ENCODE measurements at regions not wholly inside any gene's neighbourhood (a gene's known extent, or its start where the extent isn't known, plus 50 kb on each side); places are given as distances from the start of the nearest gene placed in this dataset.

DNA sequence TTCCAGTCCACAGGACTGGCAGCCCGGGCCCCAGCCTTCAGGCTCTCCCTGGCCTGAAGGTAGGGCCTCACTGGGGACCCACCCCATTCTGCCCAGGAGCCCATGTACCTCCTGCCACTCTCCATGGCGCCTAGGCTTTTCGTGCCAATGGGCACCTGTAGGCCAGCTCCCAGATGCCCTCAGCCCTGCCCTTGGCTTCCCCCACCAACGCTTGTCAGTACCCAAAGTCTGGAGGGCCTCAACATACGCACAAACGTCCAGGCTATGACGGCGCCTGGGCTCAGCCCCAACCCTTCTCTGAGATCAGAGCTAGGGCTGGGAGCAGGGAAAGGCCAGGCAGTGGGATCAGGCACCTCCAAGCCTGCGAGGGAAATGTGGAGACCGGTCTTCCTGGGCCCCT lies 816.9 kb upstream of the LUZP2 start:
- DNase-seq (ENCODE audit: low read depth): no peak
- no peak overlapping the region for H3K4me3 ChIP-seq (ENCODE audit: low read length)
- TF ChIP-seq CTCF (conservative IDR thresholded peaks at IDR 0.05; ENCODE audit: low read depth, low read length): no peak

DNA sequence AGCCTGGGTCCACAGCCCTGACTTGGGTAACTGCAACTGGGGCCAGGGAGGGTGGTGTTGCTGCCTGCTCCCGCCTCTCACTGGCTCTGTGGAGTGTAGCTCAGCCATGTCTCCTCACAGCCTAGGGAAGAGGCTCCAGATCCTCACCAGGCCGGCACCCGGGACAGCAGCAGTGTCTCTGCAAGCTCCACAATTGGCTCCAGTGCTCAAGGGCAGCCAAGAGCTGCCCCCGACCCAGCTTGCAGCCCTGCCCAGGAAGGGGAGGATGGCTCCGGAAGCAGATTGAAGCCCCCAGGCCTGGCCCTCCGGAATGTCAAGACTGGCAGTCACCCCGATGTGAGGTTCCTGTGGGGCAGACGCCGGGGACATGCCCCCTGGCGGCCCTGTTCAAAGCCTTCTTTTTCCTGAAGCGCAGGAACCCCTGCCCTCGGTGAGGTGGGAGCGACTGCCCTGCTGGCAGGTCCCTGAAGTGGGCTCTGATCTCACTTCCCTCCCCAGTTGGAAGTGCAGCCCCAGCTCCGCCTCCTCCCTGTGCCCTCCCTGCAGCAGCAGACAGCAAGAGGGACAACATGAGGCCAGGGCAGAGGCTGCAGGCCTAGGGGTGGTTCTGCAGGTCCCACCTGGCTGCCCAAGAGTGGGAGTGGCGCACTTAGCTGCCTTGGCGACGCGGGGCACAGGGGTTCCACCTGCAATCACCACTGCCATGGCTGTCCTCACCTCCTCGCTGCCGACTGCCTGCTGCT lies 816.2 kb upstream of the LUZP2 start:
- DNase-seq (ENCODE audit: low read depth): no peak
- no peak for TF ChIP-seq CTCF (conservative IDR thresholded peaks at IDR 0.05; ENCODE audit: low read depth, low read length)
- no peak overlapping the region for H3K4me3 ChIP-seq (ENCODE audit: low read length)

GRCh38 chr11:23684701-23685100 lies 812.2 kb upstream of the LUZP2 start:
- DNase-seq (ENCODE audit: low read depth): no peak
- TF ChIP-seq CTCF (conservative IDR thresholded peaks at IDR 0.05; ENCODE audit: low read depth, low read length): no peak
- H3K4me3 ChIP-seq (ENCODE audit: low read length): no peak overlapping the region

DNA sequence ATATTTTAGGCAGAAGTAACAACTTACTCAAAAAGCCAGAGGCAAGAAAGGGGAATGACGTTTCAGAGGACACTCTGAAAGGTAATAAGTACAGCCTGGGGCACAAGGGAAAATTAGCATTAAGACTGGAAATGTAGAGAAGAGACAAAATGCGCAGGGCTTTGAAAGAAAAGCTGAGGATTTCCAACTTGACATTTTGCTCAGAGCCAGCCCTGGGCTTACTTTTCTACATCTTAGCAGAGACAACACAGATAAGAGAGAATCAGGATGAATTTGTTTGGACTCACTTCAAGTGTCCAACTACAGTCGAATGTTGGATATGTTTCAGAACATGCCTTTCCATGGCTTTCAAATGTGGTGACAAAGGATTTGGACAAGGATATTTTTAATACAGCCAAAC lies 808.9 kb upstream of the LUZP2 start:
- H3K4me3 ChIP-seq (ENCODE audit: low read length): no peak overlapping the region
- DNase-seq (ENCODE audit: low read depth): no peak
- no peak for TF ChIP-seq CTCF (conservative IDR thresholded peaks at IDR 0.05; ENCODE audit: low read depth, low read length)

DNA sequence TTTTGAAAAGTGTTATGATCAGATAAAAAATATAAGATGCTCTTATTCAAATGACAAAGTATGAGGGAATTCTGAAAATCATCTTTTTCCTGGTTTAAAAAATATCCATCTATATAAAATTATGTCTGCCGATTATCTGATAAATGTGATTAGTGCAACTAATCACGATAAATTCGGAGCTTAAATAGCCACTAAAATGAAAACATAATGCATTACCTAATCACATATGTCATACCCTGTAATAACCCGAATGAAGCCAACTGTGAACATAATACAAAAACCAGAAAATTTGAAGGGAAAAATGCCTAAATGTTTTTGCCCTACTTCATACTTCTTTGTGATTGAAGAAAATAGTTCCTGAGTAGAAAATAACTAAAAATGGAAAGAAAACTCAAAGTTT lies 808.4 kb upstream of the LUZP2 start:
- no peak for TF ChIP-seq CTCF (conservative IDR thresholded peaks at IDR 0.05; ENCODE audit: low read depth, low read length)
- H3K4me3 ChIP-seq (ENCODE audit: low read length): no peak overlapping the region
- DNase-seq (ENCODE audit: low read depth): no peak

DNA sequence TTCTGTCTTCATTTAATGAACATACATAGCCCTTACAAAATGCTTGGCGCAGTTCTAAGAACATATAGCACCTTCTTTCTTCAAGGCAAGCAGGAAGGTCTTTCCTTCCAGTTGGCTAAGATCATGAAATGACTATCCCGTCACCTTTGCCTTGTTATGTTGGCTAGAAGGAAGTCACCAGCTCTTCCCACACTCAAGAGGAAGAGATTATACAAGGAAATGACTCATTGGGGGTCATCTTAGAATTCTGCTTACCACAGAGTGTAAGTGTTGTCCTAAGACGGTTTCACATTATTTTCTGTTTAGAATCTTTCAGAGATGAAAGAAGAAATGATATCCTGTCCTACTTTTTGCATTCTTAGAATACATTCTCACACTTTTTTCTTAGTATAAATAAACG lies 808.0 kb upstream of the LUZP2 start:
- TF ChIP-seq CTCF (conservative IDR thresholded peaks at IDR 0.05; ENCODE audit: low read depth, low read length): no peak
- H3K4me3 ChIP-seq (ENCODE audit: low read length): no peak overlapping the region
- DNase-seq (ENCODE audit: low read depth): no peak

- TF ChIP-seq CTCF (conservative IDR thresholded peaks at IDR 0.05; ENCODE audit: low read depth, low read length): no peak
- DNase-seq (ENCODE audit: low read depth): no peak
- no peak overlapping the region for H3K4me3 ChIP-seq (ENCODE audit: low read length)
Measured at GRCh38 chr11:23696688-23697415, 800.0 kb upstream of the LUZP2 start.

Measured in retinal pigment epithelial cell (primary cell).